BLaER1 treated with 17β-estradiol and CSF1 and Interleukin-3, amounts not matched to agents 10 nM and 100 nM (cell line): ENCODE measurements at regions not wholly inside any gene's neighbourhood (a gene's known extent, or its start where the extent isn't known, plus 50 kb on each side); places are given as distances from the start of the nearest gene placed in this dataset.

Experiments
- H3K27ac ChIP-seq, 11 experiments: shearing (Covaris generic); formaldehyde crosslinking; 2 replicates each; pipeline ENCODE4 v1.8.1; 2022
- H3K27me3 ChIP-seq, 11 experiments: shearing (Covaris generic); formaldehyde crosslinking; 2 replicates each; pipeline ENCODE4 v1.8.1; 2022
- H3K36me3 ChIP-seq, 11 experiments: shearing (Covaris generic); formaldehyde crosslinking; 2 replicates each; pipeline ENCODE4 v1.8.1; 2022
- H3K4me1 ChIP-seq, 10 experiments: shearing (Covaris generic); formaldehyde crosslinking; 2 replicates each; pipeline ENCODE4 v1.8.1; 2022
- H3K4me2 ChIP-seq, 11 experiments: shearing (Covaris generic); formaldehyde crosslinking; 2 replicates each; pipeline ENCODE4 v1.8.1; 2022
- H3K4me3 ChIP-seq, 10 experiments: shearing (Covaris generic); formaldehyde crosslinking; 2 replicates each; pipeline ENCODE4 v1.8.1; 2022
- H3K9ac ChIP-seq, 11 experiments: shearing (Covaris generic); formaldehyde crosslinking; 2 replicates each; pipeline ENCODE4 v1.8.1; 2022
- H3K9me3 ChIP-seq, 11 experiments: shearing (Covaris generic); formaldehyde crosslinking; replicated peaks in 1 of 11; 2 replicates each; pipeline ENCODE4 v1.8.1; 2022
- H4K20me1 ChIP-seq, 11 experiments: shearing (Covaris generic); formaldehyde crosslinking; 2 replicates each; pipeline ENCODE4 v1.8.1; 2022
- Cebpa-rat ChIP-seq, 11 experiments: shearing (Covaris generic); IDR thresholded peaks; 2 replicates each; pipeline ENCODE4 v1.8.1; 2022

- H3K27me3 ChIP-seq, result no peaks in the 10 kb centered on the region
- TF ChIP-seq Cebpa-rat (IDR thresholded peaks at IDR 0.05), result no peak
- peaks cover 0 to 8% (median 0%) of the 10 kb centered on the region in 10 experiments; a peak in 1 of 20 replicates for H3K4me1 ChIP-seq
- H3K27ac ChIP-seq, result no peak overlapping the region
- H3K4me2 ChIP-seq, result no peak overlapping the region
- no peak overlapping the region for H3K9ac ChIP-seq
- H3K9me3 ChIP-seq, result no peaks in the 10 kb centered on the region
- no peaks in the 10 kb centered on the region for H4K20me1 ChIP-seq
- no peaks in the 10 kb centered on the region for H3K36me3 ChIP-seq
- no peak overlapping the region for H3K4me3 ChIP-seq
These were observed 220.2 kb upstream of the CDH8 start for GRCh38 chr16:62256406-62256805.

- no peak overlapping the region for H3K4me2 ChIP-seq
- H3K27ac ChIP-seq, result no peak overlapping the region
- H3K36me3 ChIP-seq, result no peaks in the 10 kb centered on the region
- H3K9ac ChIP-seq, result no peak overlapping the region
- no peak overlapping the region for H3K4me3 ChIP-seq
- H3K27me3 ChIP-seq, result no peaks in the 10 kb centered on the region
- H3K4me1 ChIP-seq, result peaks cover 0 to 7% (median 0%) of the 10 kb centered on the region in 10 experiments; a peak in 1 of 20 replicates
- no peak for TF ChIP-seq Cebpa-rat (IDR thresholded peaks at IDR 0.05)
- H4K20me1 ChIP-seq, result no peaks in the 10 kb centered on the region
- no peaks in the 10 kb centered on the region for H3K9me3 ChIP-seq
These were observed 218.6 kb upstream of the CDH8 start for GRCh38 chr16:62254847-62255246.

- H4K20me1 ChIP-seq, result no peaks in the 10 kb centered on the region
- no peak overlapping the region for H3K27ac ChIP-seq
- H3K4me3 ChIP-seq, result no peak overlapping the region
- no peaks in the 10 kb centered on the region for H3K27me3 ChIP-seq
- H3K9ac ChIP-seq, result no peak overlapping the region
- H3K4me2 ChIP-seq, result no peak overlapping the region
- H3K4me1 ChIP-seq, result peaks cover 0 to 2% (median 0%) of the 10 kb centered on the region in 10 experiments; a peak in 1 of 20 replicates
- no peaks in the 10 kb centered on the region for H3K9me3 ChIP-seq
- no peaks in the 10 kb centered on the region for H3K36me3 ChIP-seq
- TF ChIP-seq Cebpa-rat (IDR thresholded peaks at IDR 0.05), result no peak
These were observed 218.1 kb upstream of the CDH8 start for GRCh38 chr16:62254372-62254771.

GRCh38 chr16:62253966-62254365 lies 217.7 kb upstream of the CDH8 start:
- H3K9me3 ChIP-seq, result no peaks in the 10 kb centered on the region
- no peaks in the 10 kb centered on the region for H3K36me3 ChIP-seq
- no peak overlapping the region for H3K27ac ChIP-seq
- H3K4me1 ChIP-seq, result no peaks in the 10 kb centered on the region
- H3K4me3 ChIP-seq, result no peak overlapping the region
- H3K4me2 ChIP-seq, result no peak overlapping the region
- TF ChIP-seq Cebpa-rat (IDR thresholded peaks at IDR 0.05), result no peak
- H3K27me3 ChIP-seq, result no peaks in the 10 kb centered on the region
- H4K20me1 ChIP-seq, result no peaks in the 10 kb centered on the region
- H3K9ac ChIP-seq, result no peak overlapping the region

GRCh38 chr16:62249069-62249468 lies 212.8 kb upstream of the CDH8 start:
- no peaks in the 10 kb centered on the region for H3K9me3 ChIP-seq
- no peaks in the 10 kb centered on the region for H4K20me1 ChIP-seq
- no peak for TF ChIP-seq Cebpa-rat (IDR thresholded peaks at IDR 0.05)
- no peaks in the 10 kb centered on the region for H3K36me3 ChIP-seq
- H3K4me3 ChIP-seq, result no peak overlapping the region
- no peak overlapping the region for H3K4me2 ChIP-seq
- H3K4me1 ChIP-seq, result no peaks in the 10 kb centered on the region
- no peak overlapping the region for H3K27ac ChIP-seq
- H3K9ac ChIP-seq, result no peak overlapping the region
- no peaks in the 10 kb centered on the region for H3K27me3 ChIP-seq

- Histone ChIP-seq H3K27me3 (no peaks in the 10 kb centered on the region), H3K27ac (peak overlapping the region in 7 of 11 experiments; percentile 29 to 74 (median 48); a peak in 11 of 22 replicates), H3K36me3 (no peaks in the 10 kb centered on the region), H3K4me3 (no peak overlapping the region), H3K9me3 (peaks cover 0 to 13% (median 0%) of the 10 kb centered on the region in 11 experiments; a peak in 10 of 22 replicates), H3K9ac (peak overlapping the region in 1 of 11 experiments; percentile 33; a peak in 1 of 22 replicates), H3K4me2 (peak overlapping the region in 5 of 11 experiments; percentile 19 to 58 (median 50); a peak in 9 of 22 replicates), H3K4me1 (peaks cover 0 to 17% (median 3%) of the 10 kb centered on the region in 10 experiments; a peak in 8 of 20 replicates), H4K20me1 (no peaks in the 10 kb centered on the region)
- peak in 1 of 11 experiments; percentile 61; a peak in 3 of 22 replicates for TF ChIP-seq Cebpa-rat (IDR thresholded peaks at IDR 0.05)
These were observed 204.5 kb upstream of the CDH8 start for GRCh38 chr16:62240722-62241121.

- H3K9me3 ChIP-seq, result peaks cover 0 to 7% (median 4%) of the 10 kb centered on the region in 11 experiments; a peak in 7 of 22 replicates
- H3K27ac ChIP-seq, result no peak overlapping the region
- H3K9ac ChIP-seq, result no peak overlapping the region
- no peaks in the 10 kb centered on the region for H3K27me3 ChIP-seq
- no peaks in the 10 kb centered on the region for H3K36me3 ChIP-seq
- no peak overlapping the region for H3K4me2 ChIP-seq
- no peak overlapping the region for H3K4me3 ChIP-seq
- H3K4me1 ChIP-seq, result no peaks in the 10 kb centered on the region
- no peaks in the 10 kb centered on the region for H4K20me1 ChIP-seq
- no peak for TF ChIP-seq Cebpa-rat (IDR thresholded peaks at IDR 0.05)
These were observed 189.4 kb upstream of the CDH8 start for GRCh38 chr16:62225675-62226074.

- Histone ChIP-seq H3K27me3 (no peaks in the 10 kb centered on the region), H3K27ac (no peak overlapping the region), H4K20me1 (no peaks in the 10 kb centered on the region), H3K9ac (no peak overlapping the region), H3K9me3 (peaks cover 0 to 7% (median 4%) of the 10 kb centered on the region in 11 experiments; a peak in 7 of 22 replicates), H3K4me1 (no peaks in the 10 kb centered on the region), H3K4me3 (no peak overlapping the region), H3K36me3 (no peaks in the 10 kb centered on the region), H3K4me2 (no peak overlapping the region)
- TF ChIP-seq Cebpa-rat (IDR thresholded peaks at IDR 0.05), result no peak
These were observed 188.5 kb upstream of the CDH8 start for GRCh38 chr16:62224646-62225209.

- H3K27ac ChIP-seq, result no peak overlapping the region
- H3K4me3 ChIP-seq, result no peak overlapping the region
- TF ChIP-seq Cebpa-rat (IDR thresholded peaks at IDR 0.05), result no peak
- H3K36me3 ChIP-seq, result no peaks in the 10 kb centered on the region
- H3K27me3 ChIP-seq, result no peaks in the 10 kb centered on the region
- H4K20me1 ChIP-seq, result no peaks in the 10 kb centered on the region
- H3K9ac ChIP-seq, result no peak overlapping the region
- no peaks in the 10 kb centered on the region for H3K9me3 ChIP-seq
- no peak overlapping the region for H3K4me2 ChIP-seq
- H3K4me1 ChIP-seq, result no peaks in the 10 kb centered on the region
These were observed 180.6 kb upstream of the CDH8 start for GRCh38 chr16:62216837-62217236.

- Histone ChIP-seq H3K4me1 (no peaks in the 10 kb centered on the region), H3K4me3 (no peak overlapping the region), H3K9me3 (no peaks in the 10 kb centered on the region), H3K4me2 (no peak overlapping the region), H3K9ac (no peak overlapping the region), H3K27me3 (no peaks in the 10 kb centered on the region), H4K20me1 (no peaks in the 10 kb centered on the region), H3K36me3 (no peaks in the 10 kb centered on the region), H3K27ac (no peak overlapping the region)
- TF ChIP-seq Cebpa-rat (IDR thresholded peaks at IDR 0.05), result no peak
These were observed 177.5 kb upstream of the CDH8 start for GRCh38 chr16:62213763-62214162.
